ENCODE measurements at regions not wholly inside any gene's neighbourhood (a gene's known extent, or its start where the extent isn't known, plus 50 kb on each side); places are given as distances from the start of the nearest gene placed in this dataset.

DNA sequence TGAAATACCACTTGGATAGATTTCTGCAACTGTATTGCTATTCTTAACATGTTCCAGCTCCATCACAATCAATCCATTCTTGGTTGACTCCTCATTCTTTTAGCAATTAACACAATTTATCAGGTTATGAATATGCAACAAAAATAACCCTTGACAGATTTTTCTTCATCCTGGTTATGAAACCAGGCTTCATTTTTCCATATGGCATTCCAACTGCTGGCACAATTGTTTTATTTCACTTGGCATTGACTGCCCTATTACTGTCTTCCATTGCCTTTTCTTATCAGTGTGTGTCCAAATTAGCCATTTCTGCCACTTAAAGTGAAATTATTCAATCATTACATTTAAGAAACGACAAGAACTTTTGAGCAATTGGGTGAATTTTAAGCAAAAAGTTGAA, 388.8 kb upstream of the EPHA5 start:
- TF ChIP-seq, protein P1, sequence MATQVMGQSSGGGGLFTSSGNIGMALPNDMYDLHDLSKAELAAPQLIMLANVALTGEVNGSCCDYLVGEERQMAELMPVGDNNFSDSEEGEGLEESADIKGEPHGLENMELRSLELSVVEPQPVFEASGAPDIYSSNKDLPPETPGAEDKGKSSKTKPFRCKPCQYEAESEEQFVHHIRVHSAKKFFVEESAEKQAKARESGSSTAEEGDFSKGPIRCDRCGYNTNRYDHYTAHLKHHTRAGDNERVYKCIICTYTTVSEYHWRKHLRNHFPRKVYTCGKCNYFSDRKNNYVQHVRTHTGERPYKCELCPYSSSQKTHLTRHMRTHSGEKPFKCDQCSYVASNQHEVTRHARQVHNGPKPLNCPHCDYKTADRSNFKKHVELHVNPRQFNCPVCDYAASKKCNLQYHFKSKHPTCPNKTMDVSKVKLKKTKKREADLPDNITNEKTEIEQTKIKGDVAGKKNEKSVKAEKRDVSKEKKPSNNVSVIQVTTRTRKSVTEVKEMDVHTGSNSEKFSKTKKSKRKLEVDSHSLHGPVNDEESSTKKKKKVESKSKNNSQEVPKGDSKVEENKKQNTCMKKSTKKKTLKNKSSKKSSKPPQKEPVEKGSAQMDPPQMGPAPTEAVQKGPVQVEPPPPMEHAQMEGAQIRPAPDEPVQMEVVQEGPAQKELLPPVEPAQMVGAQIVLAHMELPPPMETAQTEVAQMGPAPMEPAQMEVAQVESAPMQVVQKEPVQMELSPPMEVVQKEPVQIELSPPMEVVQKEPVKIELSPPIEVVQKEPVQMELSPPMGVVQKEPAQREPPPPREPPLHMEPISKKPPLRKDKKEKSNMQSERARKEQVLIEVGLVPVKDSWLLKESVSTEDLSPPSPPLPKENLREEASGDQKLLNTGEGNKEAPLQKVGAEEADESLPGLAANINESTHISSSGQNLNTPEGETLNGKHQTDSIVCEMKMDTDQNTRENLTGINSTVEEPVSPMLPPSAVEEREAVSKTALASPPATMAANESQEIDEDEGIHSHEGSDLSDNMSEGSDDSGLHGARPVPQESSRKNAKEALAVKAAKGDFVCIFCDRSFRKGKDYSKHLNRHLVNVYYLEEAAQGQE (IDR thresholded peaks at IDR 0.05; ENCODE audit: insufficient read depth in 1 of 2, low read depth in 2 of 2, low read length in 1 of 2) = no peak
- no peak for TF ChIP-seq TCF7L2 (IDR thresholded peaks at IDR 0.05; ENCODE audit: low read depth, low read length)
- no peak for TF ChIP-seq CTCF (IDR thresholded peaks at IDR 0.05)
- TF ChIP-seq SIN3A (IDR thresholded peaks at IDR 0.05; ENCODE audit: borderline replicate concordance, insufficient read depth, low read depth, low read length) = no peak
- no peak for TF ChIP-seq POLR2AphosphoS5 (IDR thresholded peaks at IDR 0.05; ENCODE audit: low read depth, low read length)
- in situ Hi-C loops (cut with HindIII; ENCODE audit: low pct_unique_long_range_greater_than_20kb, low sequenced_read_pairs) (no loop called here), intact Hi-C loops (cut with micrococcal nuclease; ENCODE audit: unreplicated experiment) (no loop called here)
- Histone ChIP-seq H3K9me3 (ENCODE audit: control insufficient read depth, insufficient read depth, low read depth, low read length) (no peaks in the 10 kb centered on the region), H3K4me1 (ENCODE audit: control insufficient read depth, insufficient read depth, low read length) (no peaks in the 10 kb centered on the region), H3K27ac (ENCODE audit: low read length) (no peak overlapping the region), H3K36me3 (ENCODE audit: control insufficient read depth, insufficient read depth, low read length) (no peaks in the 10 kb centered on the region), H3K27me3 (ENCODE audit: control insufficient read depth, insufficient read depth, low read length) (no peaks in the 10 kb centered on the region), H3K4me3 (ENCODE audit: low read depth in 2 of 2, low read length in 2 of 2) (no peak overlapping the region)
- ChIA-PET POLR2A (no interaction called here), CTCF (no interaction called here)
- DNase-seq (ENCODE audit: low read depth, low spot score) (no peak), ATAC-seq (no peak)
- no TSS peak for BruUV-seq (replicated peaks)

DNA sequence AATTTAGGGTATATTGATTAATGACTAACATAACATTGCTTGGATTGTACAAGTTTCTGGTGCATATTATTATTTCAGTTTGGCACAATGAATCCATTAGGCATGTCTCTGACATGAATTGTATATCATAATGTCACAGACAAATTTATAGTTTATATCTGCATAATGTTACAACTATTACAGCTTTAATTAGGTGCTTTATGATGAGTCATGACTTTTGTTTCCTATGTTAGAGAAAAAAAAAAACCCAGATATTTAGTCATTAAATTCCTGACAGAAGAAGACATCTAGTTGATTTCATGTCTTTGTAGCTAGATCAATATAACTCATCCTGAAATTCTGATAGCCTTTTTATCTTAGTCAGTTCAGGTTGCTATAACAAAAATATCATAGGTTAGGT, 385.7 kb upstream of the EPHA5 start:
- intact Hi-C loops (cut with micrococcal nuclease; ENCODE audit: unreplicated experiment) (no loop called here), in situ Hi-C loops (cut with HindIII; ENCODE audit: low pct_unique_long_range_greater_than_20kb, low sequenced_read_pairs) (no loop called here)
- H3K27me3 ChIP-seq (ENCODE audit: control insufficient read depth, insufficient read depth, low read length) = no peaks in the 10 kb centered on the region
- no peaks in the 10 kb centered on the region for H3K36me3 ChIP-seq (ENCODE audit: control insufficient read depth, insufficient read depth, low read length)
- no peak overlapping the region for H3K27ac ChIP-seq (ENCODE audit: low read length)
- CTCF ChIA-PET = no interaction called here
- POLR2A ChIA-PET = no interaction called here
- no peak for ATAC-seq
- H3K4me1 ChIP-seq (ENCODE audit: control insufficient read depth, insufficient read depth, low read length) = no peaks in the 10 kb centered on the region
- no peak for DNase-seq (ENCODE audit: low read depth, low spot score)
- BruUV-seq (replicated peaks) = no TSS peak
- no peak overlapping the region for H3K4me3 ChIP-seq (ENCODE audit: low read depth in 2 of 2, low read length in 2 of 2)
- H3K9me3 ChIP-seq (ENCODE audit: control insufficient read depth, insufficient read depth, low read depth, low read length) = no peaks in the 10 kb centered on the region
- TF ChIP-seq TCF7L2 (IDR thresholded peaks at IDR 0.05; ENCODE audit: low read depth, low read length) (no peak), SIN3A (IDR thresholded peaks at IDR 0.05; ENCODE audit: borderline replicate concordance, insufficient read depth, low read depth, low read length) (no peak), CTCF (IDR thresholded peaks at IDR 0.05) (no peak), POLR2AphosphoS5 (IDR thresholded peaks at IDR 0.05; ENCODE audit: low read depth, low read length) (no peak)
- TF ChIP-seq, protein P1 (IDR thresholded peaks at IDR 0.05; ENCODE audit: insufficient read depth in 1 of 2, low read depth in 2 of 2, low read length in 1 of 2) = no peak

All from Panc1 (cell line).